Panc1 (cell line): ENCODE measurements at regions not wholly inside any gene's neighbourhood (a gene's known extent, or its start where the extent isn't known, plus 50 kb on each side); places are given as distances from the start of the nearest gene placed in this dataset.

Experiments
- CTCF ChIP-seq: fragments of 450-650 bp; IDR thresholded peaks from 2 replicates; pipeline ENCODE4 v1.5.1; 2017; ENCODE audit warnings: mild to moderate bottlenecking
- POLR2AphosphoS5 ChIP-seq: IDR thresholded peaks from 2 replicates; pipeline ENCODE4 v1.6.1; 2012; ENCODE audit warnings: mild to moderate bottlenecking, low read depth, low read length, moderate library complexity
- TCF7L2 ChIP-seq: IDR thresholded peaks from 2 replicates; pipeline ENCODE4 v1.6.1; 2011; ENCODE audit warnings: mild to moderate bottlenecking, low read depth, low read length, inconsistent platforms

GRCh38 chr1:190001187-190001586 is 476.5 kb downstream of the BRINP3 start:
- TF ChIP-seq CTCF (no peak), POLR2AphosphoS5 (no peak), TCF7L2 (no peak)
